ENCODE measurements at regions not wholly inside any gene's neighbourhood (a gene's known extent, or its start where the extent isn't known, plus 50 kb on each side); places are given as distances from the start of the nearest gene placed in this dataset.

DNA sequence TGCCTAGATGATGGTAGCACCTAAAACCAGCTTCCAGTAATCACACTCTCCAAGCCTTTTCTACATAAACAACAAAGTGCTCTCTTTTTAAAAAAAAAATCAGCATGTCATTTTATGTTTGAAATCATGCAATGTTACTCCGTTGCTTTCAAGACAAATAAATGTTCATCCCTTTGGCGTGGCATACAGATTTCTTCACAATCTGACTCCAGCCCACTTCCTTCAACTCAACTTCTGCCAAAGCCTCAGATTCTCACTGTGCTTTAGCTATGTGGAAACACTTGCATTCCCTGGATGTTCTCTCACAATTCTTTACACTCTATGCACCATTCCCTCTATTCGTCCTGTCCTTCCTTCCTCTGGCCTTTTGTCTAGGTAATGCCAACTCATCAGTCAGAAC is 206.3 kb upstream of the BLID start:
- TF ChIP-seq, protein P1, sequence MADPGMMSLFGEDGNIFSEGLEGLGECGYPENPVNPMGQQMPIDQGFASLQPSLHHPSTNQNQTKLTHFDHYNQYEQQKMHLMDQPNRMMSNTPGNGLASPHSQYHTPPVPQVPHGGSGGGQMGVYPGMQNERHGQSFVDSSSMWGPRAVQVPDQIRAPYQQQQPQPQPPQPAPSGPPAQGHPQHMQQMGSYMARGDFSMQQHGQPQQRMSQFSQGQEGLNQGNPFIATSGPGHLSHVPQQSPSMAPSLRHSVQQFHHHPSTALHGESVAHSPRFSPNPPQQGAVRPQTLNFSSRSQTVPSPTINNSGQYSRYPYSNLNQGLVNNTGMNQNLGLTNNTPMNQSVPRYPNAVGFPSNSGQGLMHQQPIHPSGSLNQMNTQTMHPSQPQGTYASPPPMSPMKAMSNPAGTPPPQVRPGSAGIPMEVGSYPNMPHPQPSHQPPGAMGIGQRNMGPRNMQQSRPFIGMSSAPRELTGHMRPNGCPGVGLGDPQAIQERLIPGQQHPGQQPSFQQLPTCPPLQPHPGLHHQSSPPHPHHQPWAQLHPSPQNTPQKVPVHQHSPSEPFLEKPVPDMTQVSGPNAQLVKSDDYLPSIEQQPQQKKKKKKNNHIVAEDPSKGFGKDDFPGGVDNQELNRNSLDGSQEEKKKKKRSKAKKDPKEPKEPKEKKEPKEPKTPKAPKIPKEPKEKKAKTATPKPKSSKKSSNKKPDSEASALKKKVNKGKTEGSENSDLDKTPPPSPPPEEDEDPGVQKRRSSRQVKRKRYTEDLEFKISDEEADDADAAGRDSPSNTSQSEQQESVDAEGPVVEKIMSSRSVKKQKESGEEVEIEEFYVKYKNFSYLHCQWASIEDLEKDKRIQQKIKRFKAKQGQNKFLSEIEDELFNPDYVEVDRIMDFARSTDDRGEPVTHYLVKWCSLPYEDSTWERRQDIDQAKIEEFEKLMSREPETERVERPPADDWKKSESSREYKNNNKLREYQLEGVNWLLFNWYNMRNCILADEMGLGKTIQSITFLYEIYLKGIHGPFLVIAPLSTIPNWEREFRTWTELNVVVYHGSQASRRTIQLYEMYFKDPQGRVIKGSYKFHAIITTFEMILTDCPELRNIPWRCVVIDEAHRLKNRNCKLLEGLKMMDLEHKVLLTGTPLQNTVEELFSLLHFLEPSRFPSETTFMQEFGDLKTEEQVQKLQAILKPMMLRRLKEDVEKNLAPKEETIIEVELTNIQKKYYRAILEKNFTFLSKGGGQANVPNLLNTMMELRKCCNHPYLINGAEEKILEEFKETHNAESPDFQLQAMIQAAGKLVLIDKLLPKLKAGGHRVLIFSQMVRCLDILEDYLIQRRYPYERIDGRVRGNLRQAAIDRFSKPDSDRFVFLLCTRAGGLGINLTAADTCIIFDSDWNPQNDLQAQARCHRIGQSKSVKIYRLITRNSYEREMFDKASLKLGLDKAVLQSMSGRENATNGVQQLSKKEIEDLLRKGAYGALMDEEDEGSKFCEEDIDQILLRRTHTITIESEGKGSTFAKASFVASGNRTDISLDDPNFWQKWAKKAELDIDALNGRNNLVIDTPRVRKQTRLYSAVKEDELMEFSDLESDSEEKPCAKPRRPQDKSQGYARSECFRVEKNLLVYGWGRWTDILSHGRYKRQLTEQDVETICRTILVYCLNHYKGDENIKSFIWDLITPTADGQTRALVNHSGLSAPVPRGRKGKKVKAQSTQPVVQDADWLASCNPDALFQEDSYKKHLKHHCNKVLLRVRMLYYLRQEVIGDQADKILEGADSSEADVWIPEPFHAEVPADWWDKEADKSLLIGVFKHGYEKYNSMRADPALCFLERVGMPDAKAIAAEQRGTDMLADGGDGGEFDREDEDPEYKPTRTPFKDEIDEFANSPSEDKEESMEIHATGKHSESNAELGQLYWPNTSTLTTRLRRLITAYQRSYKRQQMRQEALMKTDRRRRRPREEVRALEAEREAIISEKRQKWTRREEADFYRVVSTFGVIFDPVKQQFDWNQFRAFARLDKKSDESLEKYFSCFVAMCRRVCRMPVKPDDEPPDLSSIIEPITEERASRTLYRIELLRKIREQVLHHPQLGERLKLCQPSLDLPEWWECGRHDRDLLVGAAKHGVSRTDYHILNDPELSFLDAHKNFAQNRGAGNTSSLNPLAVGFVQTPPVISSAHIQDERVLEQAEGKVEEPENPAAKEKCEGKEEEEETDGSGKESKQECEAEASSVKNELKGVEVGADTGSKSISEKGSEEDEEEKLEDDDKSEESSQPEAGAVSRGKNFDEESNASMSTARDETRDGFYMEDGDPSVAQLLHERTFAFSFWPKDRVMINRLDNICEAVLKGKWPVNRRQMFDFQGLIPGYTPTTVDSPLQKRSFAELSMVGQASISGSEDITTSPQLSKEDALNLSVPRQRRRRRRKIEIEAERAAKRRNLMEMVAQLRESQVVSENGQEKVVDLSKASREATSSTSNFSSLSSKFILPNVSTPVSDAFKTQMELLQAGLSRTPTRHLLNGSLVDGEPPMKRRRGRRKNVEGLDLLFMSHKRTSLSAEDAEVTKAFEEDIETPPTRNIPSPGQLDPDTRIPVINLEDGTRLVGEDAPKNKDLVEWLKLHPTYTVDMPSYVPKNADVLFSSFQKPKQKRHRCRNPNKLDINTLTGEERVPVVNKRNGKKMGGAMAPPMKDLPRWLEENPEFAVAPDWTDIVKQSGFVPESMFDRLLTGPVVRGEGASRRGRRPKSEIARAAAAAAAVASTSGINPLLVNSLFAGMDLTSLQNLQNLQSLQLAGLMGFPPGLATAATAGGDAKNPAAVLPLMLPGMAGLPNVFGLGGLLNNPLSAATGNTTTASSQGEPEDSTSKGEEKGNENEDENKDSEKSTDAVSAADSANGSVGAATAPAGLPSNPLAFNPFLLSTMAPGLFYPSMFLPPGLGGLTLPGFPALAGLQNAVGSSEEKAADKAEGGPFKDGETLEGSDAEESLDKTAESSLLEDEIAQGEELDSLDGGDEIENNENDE (IDR thresholded peaks at IDR 0.05; ENCODE audit: insufficient replicate concordance, low read length), result no peak
- no peak for TF ChIP-seq POLR2AphosphoS5 (IDR thresholded peaks at IDR 0.05; ENCODE audit: low read depth, low read length)
- no peak for TF ChIP-seq EP300 (IDR thresholded peaks at IDR 0.05; ENCODE audit: borderline replicate concordance in 1 of 2, low read depth in 2 of 2, low read length in 2 of 2)
- TF ChIP-seq, protein P2, sequence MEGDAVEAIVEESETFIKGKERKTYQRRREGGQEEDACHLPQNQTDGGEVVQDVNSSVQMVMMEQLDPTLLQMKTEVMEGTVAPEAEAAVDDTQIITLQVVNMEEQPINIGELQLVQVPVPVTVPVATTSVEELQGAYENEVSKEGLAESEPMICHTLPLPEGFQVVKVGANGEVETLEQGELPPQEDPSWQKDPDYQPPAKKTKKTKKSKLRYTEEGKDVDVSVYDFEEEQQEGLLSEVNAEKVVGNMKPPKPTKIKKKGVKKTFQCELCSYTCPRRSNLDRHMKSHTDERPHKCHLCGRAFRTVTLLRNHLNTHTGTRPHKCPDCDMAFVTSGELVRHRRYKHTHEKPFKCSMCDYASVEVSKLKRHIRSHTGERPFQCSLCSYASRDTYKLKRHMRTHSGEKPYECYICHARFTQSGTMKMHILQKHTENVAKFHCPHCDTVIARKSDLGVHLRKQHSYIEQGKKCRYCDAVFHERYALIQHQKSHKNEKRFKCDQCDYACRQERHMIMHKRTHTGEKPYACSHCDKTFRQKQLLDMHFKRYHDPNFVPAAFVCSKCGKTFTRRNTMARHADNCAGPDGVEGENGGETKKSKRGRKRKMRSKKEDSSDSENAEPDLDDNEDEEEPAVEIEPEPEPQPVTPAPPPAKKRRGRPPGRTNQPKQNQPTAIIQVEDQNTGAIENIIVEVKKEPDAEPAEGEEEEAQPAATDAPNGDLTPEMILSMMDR (IDR thresholded peaks at IDR 0.05; ENCODE audit: control extremely low read depth in 1 of 3, insufficient read depth in 1 of 3, low read depth in 1 of 3, low read length in 3 of 3), result no peak
- TF ChIP-seq, protein P3, sequence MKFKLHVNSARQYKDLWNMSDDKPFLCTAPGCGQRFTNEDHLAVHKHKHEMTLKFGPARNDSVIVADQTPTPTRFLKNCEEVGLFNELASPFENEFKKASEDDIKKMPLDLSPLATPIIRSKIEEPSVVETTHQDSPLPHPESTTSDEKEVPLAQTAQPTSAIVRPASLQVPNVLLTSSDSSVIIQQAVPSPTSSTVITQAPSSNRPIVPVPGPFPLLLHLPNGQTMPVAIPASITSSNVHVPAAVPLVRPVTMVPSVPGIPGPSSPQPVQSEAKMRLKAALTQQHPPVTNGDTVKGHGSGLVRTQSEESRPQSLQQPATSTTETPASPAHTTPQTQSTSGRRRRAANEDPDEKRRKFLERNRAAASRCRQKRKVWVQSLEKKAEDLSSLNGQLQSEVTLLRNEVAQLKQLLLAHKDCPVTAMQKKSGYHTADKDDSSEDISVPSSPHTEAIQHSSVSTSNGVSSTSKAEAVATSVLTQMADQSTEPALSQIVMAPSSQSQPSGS (IDR thresholded peaks at IDR 0.05; ENCODE audit: low read length), result no peak
- no peak for TF ChIP-seq SUZ12 (IDR thresholded peaks at IDR 0.05; ENCODE audit: low read length)
- TF ChIP-seq CBX5 (IDR thresholded peaks at IDR 0.05; ENCODE audit: low read depth, low read length), result no peak

All from H1 (cell line).